GM23248 (cell line): ENCODE measurements at regions not wholly inside any gene's neighbourhood (a gene's known extent, or its start where the extent isn't known, plus 50 kb on each side); places are given as distances from the start of the nearest gene placed in this dataset.

Experiments
- DNase-seq: peaks from one replicate; pipeline ENCODE4 v3.0.0-alpha.2; 2015
- H2AFZ ChIP-seq: fragments of 200-600 bp; sonication (generic); 2 replicates; pipeline ENCODE4 v1.6.1; 2016; ENCODE audit warnings: antibody characterized with exemption
- H3F3A ChIP-seq: fragments of 200-600 bp; sonication (generic); 2 replicates; pipeline ENCODE4 v1.6.1; 2016; ENCODE audit warnings: mild to moderate bottlenecking, antibody characterized with exemption, mixed run types; ENCODE audit not compliant: insufficient read depth
- H3K27ac ChIP-seq: fragments of 200-600 bp; sonication (generic); 2 replicates; pipeline ENCODE4 v1.5.1; 2016; ENCODE audit warnings: mild to moderate bottlenecking
- H3K27me3 ChIP-seq: fragments of 200-600 bp; sonication (generic); replicated peaks from 2 replicates; pipeline ENCODE4 v1.6.1; 2016; ENCODE audit warnings: mild to moderate bottlenecking; ENCODE audit not compliant: insufficient read depth
- H3K36me3 ChIP-seq: fragments of 200-600 bp; sonication (generic); 2 replicates; pipeline ENCODE4 v1.6.1; 2016; ENCODE audit warnings: low read depth, mild to moderate bottlenecking
- H3K4me1 ChIP-seq: fragments of 200-600 bp; sonication (generic); 2 replicates; pipeline ENCODE4 v1.6.1; 2016; ENCODE audit warnings: mild to moderate bottlenecking; ENCODE audit not compliant: insufficient read depth
- H3K4me2 ChIP-seq: fragments of 200-600 bp; sonication (generic); one replicate; pipeline ENCODE4 v1.6.1; 2016; ENCODE audit warnings: mild to moderate bottlenecking; ENCODE audit not compliant: unreplicated experiment
- H3K4me3 ChIP-seq: fragments of 200-600 bp; sonication (generic); 2 replicates; pipeline ENCODE4 v1.5.1; 2016; ENCODE audit warnings: mild to moderate bottlenecking
- H3K79me2 ChIP-seq: fragments of 200-600 bp; sonication (generic); 2 replicates; pipeline ENCODE4 v1.6.1; 2016; ENCODE audit warnings: mild to moderate bottlenecking; ENCODE audit not compliant: insufficient read depth
- H3K9ac ChIP-seq: fragments of 200-600 bp; sonication (generic); 2 replicates; pipeline ENCODE4 v1.6.1; 2016; ENCODE audit warnings: mild to moderate bottlenecking
- H3K9me2 ChIP-seq: fragments of 200-600 bp; sonication (generic); 2 replicates; pipeline ENCODE4 v1.6.1; 2016; ENCODE audit warnings: mixed run types, mild to moderate bottlenecking, moderate library complexity; ENCODE audit not compliant: insufficient read depth
- H3K9me3 ChIP-seq: fragments of 200-600 bp; sonication (generic); one replicate; pipeline ENCODE4 v1.6.1; 2017; ENCODE audit warnings: low read depth
- H4K20me1 ChIP-seq: fragments of 200-600 bp; sonication (generic); 2 replicates; pipeline ENCODE4 v1.6.0; 2016; ENCODE audit not compliant: insufficient read depth
- EZH2 ChIP-seq: fragments of 200-600 bp; sonication (generic); IDR thresholded peaks from 2 replicates; pipeline ENCODE4 v1.6.1; 2018; ENCODE audit warnings: antibody characterized with exemption, mild to moderate bottlenecking; ENCODE audit not compliant: insufficient read depth, poor library complexity, severe bottlenecking
- EZH2phosphoT487 ChIP-seq: fragments of 200-600 bp; sonication (generic); IDR thresholded peaks from 2 replicates; pipeline ENCODE4 v1.6.1; 2018; ENCODE audit warnings: antibody characterized with exemption, moderate library complexity, mild to moderate bottlenecking, low read depth; ENCODE audit not compliant: insufficient read depth
- WGBS, 2 experiments: methylation state at CpG; one replicate each; pipeline ENCODE4 v1.1.6; 2015 to 2017; ENCODE audit warnings: low lambda C conversion rate in 2 of 2, low coverage in 1 of 2; ENCODE audit errors: missing lambda C conversion rate in 2 of 2; 5-methylcytosine and 5-hydroxymethylcytosine counted together
- in situ Hi-C: fragments of 300-500 bp; cut with MboI; formaldehyde crosslinking; loops from 2 replicates; pipeline ENCODE4 v1.15.0; 2020

DNA sequence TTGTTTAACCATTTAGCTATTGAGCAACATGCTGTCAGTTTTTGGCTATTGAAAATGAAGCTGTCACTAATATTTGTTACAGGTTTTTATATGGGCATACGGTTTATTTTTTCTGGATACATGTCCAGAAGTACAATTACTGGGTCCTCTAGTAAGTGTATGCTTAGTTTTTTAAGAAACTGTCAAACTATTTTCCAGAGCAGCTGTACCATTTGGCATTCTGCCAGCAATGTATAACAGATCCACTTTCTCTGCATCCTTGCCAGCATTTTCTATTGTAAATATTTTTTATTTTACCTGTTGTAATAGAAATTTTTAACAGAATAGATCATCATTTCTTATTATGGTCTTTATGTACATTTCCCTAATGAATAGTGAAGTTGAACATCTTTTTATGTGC lies 658.8 kb downstream of the EDEM1 start:
- no peak for TF ChIP-seq EZH2phosphoT487
- no peak for TF ChIP-seq EZH2
- DNase-seq, result peak; percentile 2
- Histone ChIP-seq H3K9me2 (no peaks in the 10 kb centered on the region), H3K9ac (no peak overlapping the region), H4K20me1 (no peaks in the 10 kb centered on the region), H3K27me3 (no peaks in the 10 kb centered on the region), H3K4me1 (no peaks in the 10 kb centered on the region), H2AFZ (no peak overlapping the region), H3K36me3 (no peaks in the 10 kb centered on the region), H3K27ac (no peak overlapping the region), H3F3A (no peaks in the 10 kb centered on the region), H3K4me2 (no peak overlapping the region), H3K4me3 (no peak overlapping the region), H3K9me3 (no peaks in the 10 kb centered on the region), H3K79me2 (no peaks in the 10 kb centered on the region)
- in situ Hi-C loops, result no loop called here
- 0% methylated on average over 1 of the region's 1 CpG for WGBS, 2 experiments

DNA sequence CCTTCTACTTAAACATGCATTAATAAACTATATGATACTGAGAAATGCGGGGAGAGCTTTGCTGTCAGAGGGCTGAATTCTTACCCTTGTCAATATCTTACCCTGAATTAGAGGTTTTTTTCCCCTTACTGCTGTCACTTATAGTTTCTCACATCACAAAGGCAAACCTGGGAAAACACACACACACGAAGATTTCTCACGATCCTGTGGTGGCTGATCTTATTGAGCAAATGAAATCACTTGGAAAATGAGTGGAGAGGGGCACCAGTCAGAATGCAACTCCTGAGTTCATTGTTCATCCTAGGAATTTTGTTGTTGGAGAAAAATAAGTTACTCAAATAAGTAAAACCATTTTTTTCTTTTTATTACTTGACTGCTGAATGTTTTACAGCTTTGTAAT lies 673.6 kb downstream of the EDEM1 start:
- no peaks in the 10 kb centered on the region for H3K9me3 ChIP-seq
- H3K27me3 ChIP-seq, result no peaks in the 10 kb centered on the region
- H3K36me3 ChIP-seq, result no peaks in the 10 kb centered on the region
- H3K4me2 ChIP-seq, result no peak overlapping the region
- H3K9ac ChIP-seq, result no peak overlapping the region
- no peaks in the 10 kb centered on the region for H3F3A ChIP-seq
- no peak overlapping the region for H2AFZ ChIP-seq
- no peak for DNase-seq
- H3K4me1 ChIP-seq, result no peaks in the 10 kb centered on the region
- no peaks in the 10 kb centered on the region for H4K20me1 ChIP-seq
- no peak overlapping the region for H3K27ac ChIP-seq
- TF ChIP-seq EZH2phosphoT487 (no peak), EZH2 (no peak)
- H3K9me2 ChIP-seq, result no peaks in the 10 kb centered on the region
- 7 to 13% methylated on average over 3 of the region's 3 CpGs for WGBS, 2 experiments
- in situ Hi-C loops, result no loop called here
- H3K79me2 ChIP-seq, result no peaks in the 10 kb centered on the region
- no peak overlapping the region for H3K4me3 ChIP-seq

DNA sequence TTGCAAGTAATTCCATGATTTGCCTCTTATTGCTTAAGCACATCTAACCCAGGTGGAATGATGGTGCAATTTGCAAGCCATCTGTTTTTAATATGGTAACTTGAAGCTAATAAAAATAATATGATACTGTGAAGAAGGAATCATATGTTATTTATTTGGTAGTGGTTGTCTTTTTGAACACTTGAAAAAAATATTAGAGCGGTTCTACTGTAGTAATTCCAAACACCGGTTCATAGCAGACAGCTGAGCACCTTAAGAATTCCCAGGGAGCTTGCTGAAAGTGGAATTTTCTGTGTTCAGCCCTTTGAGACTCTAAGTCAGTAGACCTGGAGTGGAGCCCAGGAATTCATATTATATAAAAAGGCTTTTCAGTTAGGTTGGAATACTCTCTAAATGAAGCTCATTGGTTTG lies 687.4 kb downstream of the EDEM1 start:
- no peaks in the 10 kb centered on the region for H3F3A ChIP-seq
- in situ Hi-C loops, result no loop called here
- WGBS, 2 experiments, result 0 to 1% methylated on average over 2 of the region's 2 CpGs
- H3K27ac ChIP-seq, result no peak overlapping the region
- H2AFZ ChIP-seq, result no peak overlapping the region
- no peaks in the 10 kb centered on the region for H3K79me2 ChIP-seq
- TF ChIP-seq EZH2phosphoT487 (no peak), EZH2 (no peak)
- H3K4me3 ChIP-seq, result no peak overlapping the region
- DNase-seq, result no peak
- H3K27me3 ChIP-seq, result no peaks in the 10 kb centered on the region
- no peak overlapping the region for H3K4me2 ChIP-seq
- H3K9me2 ChIP-seq, result no peaks in the 10 kb centered on the region
- no peaks in the 10 kb centered on the region for H4K20me1 ChIP-seq
- H3K9me3 ChIP-seq, result no peaks in the 10 kb centered on the region
- no peak overlapping the region for H3K9ac ChIP-seq
- no peaks in the 10 kb centered on the region for H3K36me3 ChIP-seq
- H3K4me1 ChIP-seq, result no peaks in the 10 kb centered on the region

DNA sequence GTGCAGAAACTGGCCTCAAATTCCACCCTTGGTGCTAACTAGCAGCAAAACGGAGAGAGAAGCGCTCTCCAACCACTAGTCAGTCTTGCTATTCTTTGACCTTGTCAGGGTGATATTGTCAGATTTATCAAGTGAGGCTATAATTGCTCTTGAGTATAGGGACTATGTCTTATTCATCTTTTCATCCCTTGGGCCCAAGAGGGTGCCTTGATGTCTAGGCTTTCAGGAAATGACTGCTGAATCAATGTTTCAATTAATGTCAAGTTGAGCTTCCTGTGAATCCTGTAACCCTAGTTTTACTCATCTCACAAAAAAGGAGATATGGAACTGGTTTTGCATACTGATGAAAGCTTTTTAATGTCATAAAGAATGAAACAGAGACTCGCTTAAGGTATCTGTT lies 701.3 kb downstream of the EDEM1 start:
- WGBS, 2 experiments, result 16 to 19% methylated on average over 3 of the region's 3 CpGs
- no peak overlapping the region for H2AFZ ChIP-seq
- no peak overlapping the region for H3K27ac ChIP-seq

DNA sequence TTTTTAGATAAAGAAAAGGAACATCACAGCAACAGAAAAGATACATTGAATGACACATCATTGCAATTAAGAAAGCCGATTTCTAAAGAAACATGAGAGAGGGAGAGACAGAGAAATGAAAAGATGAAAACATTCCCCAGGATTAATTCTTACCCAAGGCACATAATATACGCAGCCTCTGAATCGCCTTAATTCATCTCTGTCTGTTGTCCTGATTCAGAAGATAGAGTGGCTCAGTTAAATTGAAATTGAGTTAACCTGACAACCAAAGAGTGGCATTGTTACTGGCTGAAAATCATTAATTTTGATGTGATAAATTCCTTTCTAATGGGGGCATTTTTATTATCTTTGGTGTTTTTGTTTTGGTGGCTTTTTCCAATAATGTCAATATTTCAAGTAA lies 701.9 kb downstream of the EDEM1 start:
- Histone ChIP-seq H3K9me3 (no peaks in the 10 kb centered on the region), H3K9me2 (no peaks in the 10 kb centered on the region), H3K36me3 (no peaks in the 10 kb centered on the region), H3K4me2 (no peak overlapping the region), H3F3A (no peaks in the 10 kb centered on the region), H3K4me3 (no peak overlapping the region), H3K4me1 (no peaks in the 10 kb centered on the region), H3K9ac (no peak overlapping the region), H3K79me2 (no peaks in the 10 kb centered on the region), H3K27me3 (no peaks in the 10 kb centered on the region), H4K20me1 (no peaks in the 10 kb centered on the region), H2AFZ (no peak overlapping the region), H3K27ac (no peak overlapping the region)
- TF ChIP-seq EZH2phosphoT487, result no peak
- TF ChIP-seq EZH2, result no peak
- in situ Hi-C loops, result no loop called here
- WGBS, 2 experiments, result 36 to 42% methylated on average over 3 of the region's 3 CpGs
- no peak for DNase-seq

More for the DNA sequence above, 701.3 kb downstream of the EDEM1 start:
- no peak overlapping the region for H3K9ac ChIP-seq
- H3K4me1 ChIP-seq, result no peaks in the 10 kb centered on the region
- H3K36me3 ChIP-seq, result no peaks in the 10 kb centered on the region
- H3K27me3 ChIP-seq, result no peaks in the 10 kb centered on the region
- H4K20me1 ChIP-seq, result no peaks in the 10 kb centered on the region
- H3K4me2 ChIP-seq, result no peak overlapping the region
- in situ Hi-C loops, result no loop called here
- H3K79me2 ChIP-seq, result no peaks in the 10 kb centered on the region
- H3K4me3 ChIP-seq, result no peak overlapping the region
- TF ChIP-seq EZH2, result no peak
- H3K9me3 ChIP-seq, result no peaks in the 10 kb centered on the region
- DNase-seq, result no peak
- H3K9me2 ChIP-seq, result no peaks in the 10 kb centered on the region
- no peaks in the 10 kb centered on the region for H3F3A ChIP-seq
